ENCODE measurements at regions not wholly inside any gene's neighbourhood (a gene's known extent, or its start where the extent isn't known, plus 50 kb on each side); places are given as distances from the start of the nearest gene placed in this dataset.

DNA sequence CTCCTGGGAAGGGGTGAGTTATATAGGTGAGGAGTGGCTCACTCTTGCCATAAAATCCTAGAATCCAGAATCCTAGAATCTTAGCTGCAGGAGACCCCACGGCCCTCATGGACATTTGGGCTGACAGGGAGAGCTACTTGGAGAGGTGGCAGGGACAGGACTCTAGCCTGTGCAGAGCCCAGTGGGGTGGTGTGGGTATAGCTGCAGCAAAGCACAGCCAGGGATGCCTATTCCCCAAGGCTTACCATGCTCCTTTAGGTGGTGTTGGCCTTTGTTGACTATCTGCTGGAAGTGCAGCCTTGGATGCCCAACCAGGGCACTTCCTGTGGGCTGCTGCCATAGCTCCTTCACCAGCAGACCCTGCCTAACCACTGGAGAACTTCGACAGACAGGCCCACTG is 70.0 kb upstream of the PTPN3 start:
- no peaks in the 10 kb centered on the region for H3K9me3 ChIP-seq (ENCODE audit: control insufficient read depth in 1 of 2, insufficient read depth in 1 of 2, low read depth in 1 of 2, low read length in 2 of 2)
- H3K79me2 ChIP-seq (ENCODE audit: insufficient read depth, low read length), result no peaks in the 10 kb centered on the region
- DNase-seq (ENCODE audit: low read depth, low spot score) (no peak), ATAC-seq (no peak)
- H3K36me3 ChIP-seq (ENCODE audit: control insufficient read depth in 1 of 2, insufficient read depth in 2 of 2, low read length in 2 of 2), result no peaks in the 10 kb centered on the region
- no peak overlapping the region for H3K27ac ChIP-seq (ENCODE audit: low read depth, low read length)
- ChIA-PET CTCF (no interaction called here), RAD21 (ENCODE audit: low non-redundant PET in 1 of 2, low total read pairs in 2 of 2, uncharacterized antibody in 2 of 2, unreplicated experiment in 2 of 2) (no interaction called here), POLR2A (no interaction called here)
- H3K9me2 ChIP-seq (ENCODE audit: insufficient read depth), result no peaks in the 10 kb centered on the region
- peaks cover 43% of the 10 kb centered on the region for H3K27me3 ChIP-seq (ENCODE audit: insufficient read depth, low read length)
- intact Hi-C loops (cut with micrococcal nuclease), result no loop called here
- no TSS peak for BruUV-seq (replicated peaks)
- no peaks in the 10 kb centered on the region for H4K20me1 ChIP-seq (ENCODE audit: insufficient read depth)
- H3K4me2 ChIP-seq (ENCODE audit: low read length), result no peak overlapping the region
- TF ChIP-seq SIN3A (IDR thresholded peaks at IDR 0.05; ENCODE audit: low read depth), result no peak
- TF ChIP-seq JUND (IDR thresholded peaks at IDR 0.05), result no peak
- no peak for TF ChIP-seq EZH2 (IDR thresholded peaks at IDR 0.05)
- TF ChIP-seq POLR2AphosphoS5 (IDR thresholded peaks at IDR 0.05; ENCODE audit: low read depth, low read length), result no peak
- no peak for TF ChIP-seq POLR2A (IDR thresholded peaks at IDR 0.05; ENCODE audit: borderline replicate concordance, extremely low read depth, insufficient read depth, insufficient read length)
- TF ChIP-seq FOSL1 (IDR thresholded peaks at IDR 0.05; ENCODE audit: low read depth), result no peak
- TF ChIP-seq ELF1 (IDR thresholded peaks at IDR 0.05; ENCODE audit: borderline replicate concordance, low read depth), result no peak
- no peak for TF ChIP-seq EGR1 (IDR thresholded peaks at IDR 0.05; ENCODE audit: low read depth)
- TF ChIP-seq, protein P1, sequence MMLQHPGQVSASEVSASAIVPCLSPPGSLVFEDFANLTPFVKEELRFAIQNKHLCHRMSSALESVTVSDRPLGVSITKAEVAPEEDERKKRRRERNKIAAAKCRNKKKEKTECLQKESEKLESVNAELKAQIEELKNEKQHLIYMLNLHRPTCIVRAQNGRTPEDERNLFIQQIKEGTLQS (IDR thresholded peaks at IDR 0.05), result no peak
- TF ChIP-seq CBX3 (IDR thresholded peaks at IDR 0.05; ENCODE audit: low read depth), result no peak
- TF ChIP-seq YY1 (IDR thresholded peaks at IDR 0.05; ENCODE audit: extremely low read depth, insufficient replicate concordance, low read depth, low read length), result no peak
- no peak for TF ChIP-seq TCF7L2 (IDR thresholded peaks at IDR 0.05; ENCODE audit: borderline replicate concordance, extremely low read depth, insufficient read depth, insufficient read length)
- no peak for TF ChIP-seq SRF (IDR thresholded peaks at IDR 0.05; ENCODE audit: low read depth)
- no peak for TF ChIP-seq MAX (IDR thresholded peaks at IDR 0.05)
- TF ChIP-seq RAD21 (IDR thresholded peaks at IDR 0.05; ENCODE audit: low read depth), result no peak
- no peak for TF ChIP-seq ZNF274 (IDR thresholded peaks at IDR 0.05; ENCODE audit: low read depth, low read length)
- TF ChIP-seq, protein P2, sequence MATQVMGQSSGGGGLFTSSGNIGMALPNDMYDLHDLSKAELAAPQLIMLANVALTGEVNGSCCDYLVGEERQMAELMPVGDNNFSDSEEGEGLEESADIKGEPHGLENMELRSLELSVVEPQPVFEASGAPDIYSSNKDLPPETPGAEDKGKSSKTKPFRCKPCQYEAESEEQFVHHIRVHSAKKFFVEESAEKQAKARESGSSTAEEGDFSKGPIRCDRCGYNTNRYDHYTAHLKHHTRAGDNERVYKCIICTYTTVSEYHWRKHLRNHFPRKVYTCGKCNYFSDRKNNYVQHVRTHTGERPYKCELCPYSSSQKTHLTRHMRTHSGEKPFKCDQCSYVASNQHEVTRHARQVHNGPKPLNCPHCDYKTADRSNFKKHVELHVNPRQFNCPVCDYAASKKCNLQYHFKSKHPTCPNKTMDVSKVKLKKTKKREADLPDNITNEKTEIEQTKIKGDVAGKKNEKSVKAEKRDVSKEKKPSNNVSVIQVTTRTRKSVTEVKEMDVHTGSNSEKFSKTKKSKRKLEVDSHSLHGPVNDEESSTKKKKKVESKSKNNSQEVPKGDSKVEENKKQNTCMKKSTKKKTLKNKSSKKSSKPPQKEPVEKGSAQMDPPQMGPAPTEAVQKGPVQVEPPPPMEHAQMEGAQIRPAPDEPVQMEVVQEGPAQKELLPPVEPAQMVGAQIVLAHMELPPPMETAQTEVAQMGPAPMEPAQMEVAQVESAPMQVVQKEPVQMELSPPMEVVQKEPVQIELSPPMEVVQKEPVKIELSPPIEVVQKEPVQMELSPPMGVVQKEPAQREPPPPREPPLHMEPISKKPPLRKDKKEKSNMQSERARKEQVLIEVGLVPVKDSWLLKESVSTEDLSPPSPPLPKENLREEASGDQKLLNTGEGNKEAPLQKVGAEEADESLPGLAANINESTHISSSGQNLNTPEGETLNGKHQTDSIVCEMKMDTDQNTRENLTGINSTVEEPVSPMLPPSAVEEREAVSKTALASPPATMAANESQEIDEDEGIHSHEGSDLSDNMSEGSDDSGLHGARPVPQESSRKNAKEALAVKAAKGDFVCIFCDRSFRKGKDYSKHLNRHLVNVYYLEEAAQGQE (IDR thresholded peaks at IDR 0.05; ENCODE audit: low read depth), result no peak
- TF ChIP-seq SP1 (IDR thresholded peaks at IDR 0.05; ENCODE audit: low read depth), result no peak
- TF ChIP-seq ZBTB33 (IDR thresholded peaks at IDR 0.05; ENCODE audit: extremely low read depth, insufficient replicate concordance, low read length), result no peak
- no peaks in the 10 kb centered on the region for H3K4me1 ChIP-seq (ENCODE audit: control insufficient read depth in 1 of 2, insufficient read depth in 2 of 2, low read length in 2 of 2)
- H3K4me3 ChIP-seq (replicated peaks in 1 of 2; ENCODE audit: low read depth in 1 of 2, low read length in 2 of 2), result no peak overlapping the region
- H2AFZ ChIP-seq (ENCODE audit: low read depth, low read length, poor library complexity, severe bottlenecking), result no peak overlapping the region
- no peak overlapping the region for H3K9ac ChIP-seq (ENCODE audit: low read length)

Data from HCT116 (cell line).